SW480 (cell line): ENCODE measurements at regions not wholly inside any gene's neighbourhood (a gene's known extent, or its start where the extent isn't known, plus 50 kb on each side); places are given as distances from the start of the nearest gene placed in this dataset.
"Not testable (repeated sequence)": the region's sequence is repeated elsewhere in the genome, so short reads cannot be mapped to it uniquely, and the experiment has no call there.

ENCODE experiments used
- DNase-seq: peaks from one replicate; pipeline ENCODE4 v3.0.0-alpha.2; 2016; ENCODE audit warnings: low spot score

DNA sequence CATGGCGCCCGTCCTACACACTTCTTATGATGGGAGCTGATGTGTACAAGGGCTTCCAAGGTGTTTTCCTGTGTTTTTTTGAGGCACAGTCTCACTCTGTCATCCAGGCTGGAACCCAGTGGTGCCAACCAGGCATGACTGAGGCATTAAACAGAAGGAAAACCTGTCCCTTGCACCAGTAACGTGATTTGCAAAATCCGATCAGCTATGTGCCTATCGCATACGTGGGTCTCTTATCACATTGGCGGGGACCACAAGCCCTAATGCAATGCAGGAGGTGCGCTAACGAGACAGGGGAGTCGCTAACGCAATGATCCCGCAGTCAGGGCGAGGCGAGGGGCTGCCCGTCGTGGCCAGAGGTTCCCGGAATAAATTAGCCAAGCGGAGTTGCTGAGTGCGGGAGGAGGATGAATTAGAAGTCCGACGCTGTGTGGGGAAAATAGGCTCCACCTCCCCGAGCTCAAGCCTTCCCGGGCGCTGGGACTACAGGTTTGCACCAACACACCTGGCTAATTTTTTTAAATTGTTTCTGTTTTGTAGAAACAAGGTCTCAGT, 162.7 kb downstream of the SHOX start:
- no peak for DNase-seq

DNA sequence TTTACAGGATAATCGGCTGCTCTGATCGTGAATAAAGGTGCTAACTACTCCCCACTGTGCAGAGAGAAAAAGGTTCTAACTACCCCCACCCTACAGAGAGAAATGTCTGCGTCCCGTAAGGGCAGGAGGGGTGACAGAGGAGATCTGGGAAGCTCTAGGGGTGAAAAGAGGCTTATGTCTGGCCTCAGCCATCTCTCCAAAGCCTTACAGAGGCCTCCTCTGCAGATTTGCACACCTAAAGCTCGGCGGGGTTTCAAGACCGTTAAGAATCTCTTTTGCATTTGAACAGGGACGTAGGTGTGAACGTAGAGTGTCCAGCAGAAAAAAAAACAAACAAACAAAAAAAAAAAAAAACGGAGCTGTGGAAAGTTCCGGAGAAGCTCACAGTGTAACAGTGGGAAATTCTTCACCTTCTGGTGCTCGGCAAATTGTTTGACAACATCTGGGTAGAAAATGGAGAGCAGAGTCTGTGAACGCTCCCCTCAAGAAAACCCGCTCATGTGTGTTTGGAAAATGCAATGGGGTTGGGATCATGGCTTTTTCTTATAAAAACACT, 161.0 kb downstream of the SHOX start:
- no peak for DNase-seq

DNA sequence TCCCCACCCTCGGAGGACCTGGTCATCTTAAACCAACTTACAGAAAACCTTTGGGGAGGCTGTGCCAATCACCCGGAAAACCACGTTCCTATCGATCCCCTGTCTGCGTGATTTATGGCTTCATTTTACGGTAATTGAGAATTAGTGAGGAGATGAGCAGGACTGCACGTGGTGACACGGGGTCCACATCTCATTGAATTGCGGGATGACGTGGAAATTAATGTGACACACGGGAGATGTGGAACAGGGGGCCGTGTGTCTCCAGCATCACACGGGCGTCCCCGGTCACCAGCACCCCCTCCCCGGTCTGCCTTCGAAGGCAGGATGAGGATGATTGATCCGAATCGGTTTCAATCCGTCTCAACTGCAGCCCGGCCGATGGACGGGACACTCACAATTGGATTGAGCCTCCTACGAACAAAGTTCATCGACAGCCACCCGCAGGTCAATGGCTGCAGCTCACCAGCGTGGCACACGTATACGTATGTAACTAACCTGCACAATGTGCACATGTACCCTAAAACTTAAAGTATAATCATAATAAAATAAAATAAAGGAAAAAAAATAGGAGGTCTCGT, 160.3 kb downstream of the SHOX start:
- no peak for DNase-seq

DNA sequence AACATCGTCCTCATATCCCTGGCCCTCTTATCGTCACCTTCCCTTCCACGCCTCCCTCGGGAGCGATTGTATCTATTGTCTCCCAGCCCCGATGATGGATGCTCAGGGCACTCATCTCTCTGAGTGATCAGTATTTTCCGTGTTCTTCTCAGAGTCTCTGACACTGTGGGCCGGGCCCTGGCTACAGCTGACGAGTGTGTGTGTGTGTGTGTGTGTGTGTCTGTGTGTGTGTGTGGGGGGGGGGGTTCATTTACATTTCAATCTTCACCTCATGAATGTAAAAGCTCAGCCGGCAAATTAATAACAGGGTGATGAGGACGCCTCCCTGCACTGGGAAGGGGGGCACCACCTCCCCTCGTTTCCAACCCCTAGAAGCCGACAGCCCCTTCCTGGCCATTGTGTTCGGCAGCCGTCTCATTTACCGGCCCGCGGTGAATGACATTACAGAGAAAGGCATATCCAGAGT, 159.5 kb downstream of the SHOX start:
- DNase-seq, result no peak

DNA sequence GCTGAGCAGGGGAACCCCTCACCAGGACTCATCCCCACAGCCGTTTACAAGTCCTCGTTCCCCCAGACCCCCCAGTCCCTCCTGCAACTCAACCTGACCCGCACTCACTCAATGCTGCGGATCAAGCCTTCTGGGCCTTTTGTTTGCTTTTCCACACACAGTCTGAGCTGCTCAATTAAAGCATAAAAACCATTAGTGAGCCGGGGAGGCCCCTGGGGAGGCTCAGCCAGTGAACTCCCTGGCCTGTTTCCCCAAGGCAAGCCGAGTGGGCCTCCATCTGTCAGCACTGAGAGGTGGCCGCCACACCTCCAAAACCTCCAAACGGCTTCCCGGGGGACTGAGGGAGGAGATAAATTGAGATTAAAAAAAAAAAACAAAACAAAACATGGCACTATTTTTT, 158.5 kb downstream of the SHOX start:
- no peak for DNase-seq

DNA sequence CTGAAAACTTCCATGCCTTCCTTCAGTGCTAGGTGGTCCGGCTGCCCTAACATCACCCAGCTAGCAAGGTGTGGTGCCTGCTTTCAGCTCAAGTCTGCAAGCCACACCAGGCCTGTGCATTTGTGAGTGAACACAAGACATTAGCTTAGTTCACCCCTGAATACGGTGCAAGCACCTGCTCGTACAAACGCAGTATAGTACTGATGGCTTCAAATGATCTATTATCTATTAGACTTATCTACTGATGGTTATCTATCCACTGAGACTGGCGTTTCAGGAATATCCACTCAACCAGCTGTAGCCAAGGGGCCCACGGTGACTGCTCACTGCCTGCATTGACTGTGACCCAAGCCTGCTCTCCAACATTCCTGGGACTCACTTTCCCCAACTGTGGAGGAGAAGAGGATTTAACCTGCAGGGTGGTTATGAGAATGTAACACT, 155.9 kb downstream of the SHOX start:
- no peak for DNase-seq

DNA sequence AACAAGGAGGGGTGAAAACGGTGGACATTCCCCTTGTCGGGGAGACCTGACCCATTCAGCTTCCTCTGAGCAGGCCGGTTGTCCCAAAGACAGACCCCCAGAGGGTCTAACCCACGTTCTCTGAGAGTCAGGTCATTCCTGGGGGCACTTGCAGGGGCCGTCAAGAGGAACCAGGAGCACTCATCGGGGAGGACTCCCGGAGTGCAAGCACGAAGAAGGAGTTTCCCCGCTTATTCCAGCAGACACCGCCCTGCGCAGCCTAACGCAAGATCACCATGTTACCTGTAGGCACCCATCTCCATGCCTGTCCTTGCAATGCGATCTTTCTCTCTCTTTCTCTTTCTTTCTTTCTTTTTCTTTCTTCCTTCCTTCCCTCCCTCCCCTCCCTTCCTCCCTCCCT, 154.2 kb downstream of the SHOX start:
- DNase-seq, result no peak

DNA sequence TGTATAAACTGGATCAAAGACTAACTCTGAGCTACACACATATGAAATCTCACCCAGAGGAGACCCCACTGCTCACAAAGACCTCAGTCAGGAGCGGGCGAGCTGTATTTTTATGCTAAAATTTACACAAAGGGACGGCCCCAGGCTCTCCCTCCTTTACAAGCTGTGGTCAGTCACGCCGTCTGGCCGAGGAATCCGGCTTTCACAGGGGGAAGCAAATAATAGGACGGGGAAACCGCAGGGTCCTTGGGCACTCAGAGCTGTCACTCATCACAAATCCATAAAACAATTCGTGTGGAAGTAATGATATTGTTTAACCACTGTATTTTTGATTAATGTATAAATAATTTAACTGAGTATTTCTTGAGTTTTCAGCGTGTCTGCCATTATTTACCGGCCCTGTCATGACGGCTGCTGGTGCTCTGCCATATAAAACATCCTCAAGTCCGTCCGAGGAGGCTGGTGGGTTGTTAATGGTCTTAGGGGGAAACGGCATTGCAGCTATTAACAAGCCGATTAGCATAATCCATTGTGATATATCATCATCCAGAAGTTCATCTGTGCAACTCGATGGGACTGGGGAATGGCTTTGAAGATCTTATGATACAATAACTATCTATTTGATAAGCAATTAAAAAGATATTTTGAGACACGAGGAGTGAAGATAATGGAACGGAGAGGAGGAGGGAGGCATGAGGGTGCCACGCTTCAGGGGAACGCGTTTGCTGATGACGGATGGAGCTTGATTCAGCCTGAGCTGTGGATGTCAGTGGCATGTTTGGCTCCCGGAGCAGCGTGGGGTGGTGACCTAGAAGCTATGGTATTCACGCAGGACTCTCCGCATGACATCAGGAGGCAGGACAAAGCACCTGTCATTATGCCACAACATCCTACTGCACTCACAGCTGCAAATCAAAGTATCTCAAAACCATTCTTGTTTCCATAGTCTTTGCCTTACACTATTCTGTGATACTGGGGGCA, 150.9 kb downstream of the SHOX start:
- no peak for DNase-seq

DNA sequence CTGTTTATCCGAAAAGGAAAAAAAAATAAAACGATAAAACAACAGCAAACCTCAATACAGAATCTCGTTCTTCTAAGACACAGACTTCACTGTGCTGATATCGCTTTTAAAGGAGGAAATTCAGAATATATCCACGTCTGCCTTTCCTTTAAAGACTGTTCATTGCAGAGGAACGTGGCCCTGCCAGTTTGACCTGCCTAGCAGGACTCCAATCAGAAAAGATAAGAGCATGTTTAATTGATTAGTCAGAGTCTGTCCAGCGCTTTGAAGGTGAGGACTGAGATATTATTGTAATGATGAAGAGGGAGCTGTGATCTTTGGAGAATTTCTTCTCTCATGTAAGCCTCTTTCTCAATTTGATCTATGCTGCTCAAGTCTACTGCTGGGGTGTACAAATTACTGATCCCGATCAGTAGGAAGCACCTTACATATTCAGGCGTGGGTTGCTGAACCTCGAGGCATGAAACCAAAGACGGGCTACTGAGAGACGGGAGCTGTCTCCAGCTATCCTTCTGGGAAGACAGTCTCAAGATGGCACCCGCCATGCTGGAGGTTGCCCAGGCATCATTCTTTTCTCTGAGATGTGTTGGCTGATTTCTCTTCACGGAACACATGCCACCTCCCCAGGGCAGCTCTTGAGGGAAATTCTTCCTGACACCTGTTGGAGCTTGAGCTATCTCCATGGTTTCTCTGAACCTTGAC, 146.1 kb downstream of the SHOX start:
- peak; percentile 9 for DNase-seq

DNA sequence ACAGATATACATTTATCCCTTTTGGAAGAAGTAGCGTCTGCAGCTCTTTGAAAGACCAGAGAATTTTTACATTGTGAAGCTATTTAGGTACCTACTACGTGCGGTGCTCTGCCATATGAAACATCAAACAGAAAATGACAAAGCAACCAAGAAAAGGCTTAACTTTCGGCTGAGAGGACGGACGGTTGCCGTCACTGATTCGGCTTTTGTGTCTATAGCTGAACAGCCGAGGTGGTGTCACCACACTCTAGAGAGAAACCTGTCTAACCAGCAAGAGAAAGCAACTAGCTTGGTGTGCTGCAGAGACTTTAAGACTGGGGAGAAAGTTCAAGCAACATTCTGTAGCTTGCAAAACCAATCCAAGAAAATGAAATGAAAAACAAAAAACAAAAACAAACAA, 145.5 kb downstream of the SHOX start:
- no peak for DNase-seq

DNA sequence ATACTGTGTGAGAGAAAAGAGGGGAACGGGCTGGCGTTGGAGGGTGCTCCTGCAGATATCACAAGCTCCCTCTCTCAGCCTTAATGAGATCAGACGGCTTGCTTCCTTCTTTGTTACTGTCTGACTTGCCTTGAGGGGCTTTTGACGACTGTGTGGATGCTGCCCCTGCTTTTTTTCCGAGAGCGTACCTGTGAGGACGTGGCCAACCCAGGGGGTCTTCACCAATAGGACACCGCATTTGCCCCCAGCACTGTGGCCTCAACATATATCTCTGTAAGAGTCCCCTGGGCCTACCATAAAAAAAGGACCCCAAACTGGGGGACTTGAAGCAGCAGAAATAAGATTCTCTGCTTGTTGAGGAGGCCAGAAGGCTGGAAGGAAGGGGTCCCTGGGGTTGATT, 143.9 kb downstream of the SHOX start:
- no peak for DNase-seq

DNA sequence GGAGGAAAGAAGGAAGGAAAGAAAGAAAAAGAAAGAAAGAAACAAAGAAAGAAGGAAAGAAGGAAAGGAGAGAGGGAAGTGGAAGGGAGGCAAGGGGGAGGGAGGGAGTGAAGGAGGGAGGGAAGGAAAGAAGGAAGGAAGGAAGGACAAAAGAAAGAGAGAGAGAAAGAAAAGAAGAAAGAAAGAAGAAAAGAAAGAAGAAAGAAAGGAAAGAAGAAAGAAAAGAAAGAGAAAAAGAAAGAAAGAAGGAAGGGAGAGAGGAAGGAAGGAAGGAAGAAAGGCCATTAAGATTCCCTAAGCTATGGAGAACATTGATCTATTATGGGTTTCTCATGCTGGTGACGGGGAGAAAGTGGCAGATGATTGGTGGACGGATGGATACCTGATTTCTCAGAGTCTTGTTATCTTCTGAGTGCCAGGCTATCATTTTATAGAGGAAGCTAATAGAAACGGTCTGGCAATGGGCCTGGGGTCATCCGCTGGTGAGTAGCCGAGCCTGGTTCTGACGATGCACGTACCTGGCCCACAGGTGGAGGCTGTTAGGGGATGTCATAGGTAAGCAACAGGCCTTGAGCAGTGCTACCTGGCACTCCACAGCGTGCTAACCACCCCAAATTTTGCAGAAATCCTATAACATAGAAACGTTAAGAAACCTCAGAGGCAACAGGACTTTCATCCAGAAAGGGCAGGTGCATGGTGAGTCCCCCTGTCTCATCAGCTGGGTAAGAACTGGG, 142.9 kb downstream of the SHOX start:
- no peak for DNase-seq

DNA sequence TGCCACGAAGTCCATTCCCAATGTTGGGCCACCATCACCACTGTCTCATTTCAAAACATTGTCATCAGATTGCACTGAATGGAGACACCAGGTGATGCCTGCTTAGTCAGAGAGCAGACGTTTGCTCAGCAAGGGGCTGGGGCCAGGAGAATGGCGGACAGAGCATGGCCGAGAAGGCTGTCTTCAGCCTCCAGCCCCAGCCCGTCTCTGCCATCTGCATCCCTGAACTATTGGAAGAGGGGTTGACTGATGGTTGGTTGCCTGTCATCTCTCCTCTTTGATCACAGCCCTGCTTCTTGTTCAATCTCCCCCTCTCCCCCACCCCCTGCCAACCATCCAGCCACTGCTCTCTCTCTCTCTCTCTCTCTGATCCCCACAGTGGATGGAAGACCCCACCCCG, 140.9 kb downstream of the SHOX start:
- DNase-seq, result no peak

DNA sequence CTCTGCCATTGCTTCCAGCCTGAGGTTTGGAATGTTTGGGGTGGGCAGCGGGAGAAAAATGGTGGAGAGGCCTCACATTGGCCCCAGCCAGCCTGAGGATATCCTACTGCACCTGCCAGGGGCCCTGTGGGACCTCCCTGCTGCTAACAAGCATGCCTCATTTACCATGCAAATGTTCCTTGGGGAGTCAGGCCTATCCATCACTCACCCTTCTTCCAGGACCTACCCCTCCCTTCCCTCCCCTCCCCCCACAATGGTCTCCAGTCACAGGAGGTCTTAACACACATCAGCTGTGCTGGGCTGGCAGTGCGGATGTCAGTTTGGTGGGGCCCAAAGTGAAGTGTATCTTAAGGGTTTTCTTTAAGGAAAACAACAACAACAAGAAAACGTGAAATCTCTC, 139.2 kb downstream of the SHOX start:
- DNase-seq, result no peak

DNA sequence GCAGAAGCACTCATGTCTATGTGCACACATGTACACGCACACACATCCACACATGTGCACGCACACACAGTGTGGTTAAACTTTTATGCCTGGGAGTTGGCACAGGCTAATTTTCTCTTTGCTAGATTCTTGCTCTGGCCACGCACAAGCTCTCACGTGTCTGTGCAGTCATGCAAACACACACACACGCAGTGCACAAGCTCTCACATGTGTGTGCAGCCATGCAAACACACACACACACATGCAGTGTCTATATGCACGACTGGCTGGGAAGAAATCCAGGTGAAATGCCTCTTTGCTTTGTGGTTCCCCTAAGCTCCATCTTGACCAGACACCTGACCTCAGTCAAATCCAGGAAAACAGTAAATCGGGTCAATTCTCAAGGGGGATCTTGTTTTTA, 138.0 kb downstream of the SHOX start:
- DNase-seq, result no peak

DNA sequence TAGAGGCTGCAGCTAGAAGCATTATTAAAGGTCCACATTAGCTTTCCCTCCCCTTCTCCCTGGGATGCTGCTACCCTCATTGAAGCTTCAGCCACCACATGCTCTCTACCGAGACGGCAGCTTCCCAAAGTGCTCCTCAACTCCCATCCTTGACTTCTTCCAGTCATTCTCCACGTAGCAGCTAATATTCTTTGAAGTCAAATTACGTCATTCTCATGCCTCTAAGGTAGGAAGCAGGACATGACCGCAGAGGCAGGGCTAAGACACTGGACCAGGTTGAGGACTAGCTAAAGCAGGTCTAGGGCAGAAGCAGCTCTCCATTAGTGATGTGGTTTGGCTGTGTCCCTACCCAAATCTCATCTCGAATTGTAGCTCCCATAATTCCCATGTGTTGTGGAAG, 128.3 kb downstream of the SHOX start:
- DNase-seq, result no peak

DNA sequence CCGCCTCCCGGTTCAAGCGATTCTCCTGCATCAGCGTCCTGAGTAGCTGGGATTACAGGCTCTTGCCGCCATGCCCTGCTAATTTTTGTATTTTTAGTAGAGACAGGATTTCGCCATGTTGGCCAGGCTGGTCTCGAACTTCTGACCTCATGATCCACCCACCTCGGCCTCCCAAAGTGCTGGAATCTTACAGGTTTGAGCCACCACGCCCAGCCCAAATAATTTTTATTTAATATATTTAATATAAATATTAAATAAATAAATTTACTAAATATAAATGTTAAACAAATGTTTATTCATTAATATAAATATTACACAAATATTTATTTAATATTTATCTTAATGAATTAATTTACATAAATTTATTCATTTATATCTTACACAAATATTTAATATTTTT, 120.2 kb downstream of the SHOX start:
- DNase-seq, result no peak

DNA sequence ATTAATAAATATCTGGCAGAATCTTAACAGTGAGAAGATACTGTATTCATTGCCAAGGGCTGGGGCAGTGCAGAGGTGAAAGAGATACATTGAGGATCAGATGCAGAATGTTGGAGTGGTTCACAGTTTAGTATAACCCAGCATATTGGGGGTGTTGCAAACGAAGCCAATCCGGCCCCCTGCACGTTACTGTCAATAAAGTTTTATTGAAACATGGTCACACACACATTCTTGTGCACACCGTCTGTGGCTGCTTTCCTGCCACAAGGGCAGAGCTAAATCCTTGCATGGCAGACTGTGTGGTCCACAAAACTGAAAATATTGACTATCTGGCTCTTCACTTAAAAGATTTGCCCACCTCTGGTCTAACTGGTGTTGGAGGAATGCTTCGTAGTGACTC, 119.7 kb downstream of the SHOX start:
- DNase-seq, result no peak

DNA sequence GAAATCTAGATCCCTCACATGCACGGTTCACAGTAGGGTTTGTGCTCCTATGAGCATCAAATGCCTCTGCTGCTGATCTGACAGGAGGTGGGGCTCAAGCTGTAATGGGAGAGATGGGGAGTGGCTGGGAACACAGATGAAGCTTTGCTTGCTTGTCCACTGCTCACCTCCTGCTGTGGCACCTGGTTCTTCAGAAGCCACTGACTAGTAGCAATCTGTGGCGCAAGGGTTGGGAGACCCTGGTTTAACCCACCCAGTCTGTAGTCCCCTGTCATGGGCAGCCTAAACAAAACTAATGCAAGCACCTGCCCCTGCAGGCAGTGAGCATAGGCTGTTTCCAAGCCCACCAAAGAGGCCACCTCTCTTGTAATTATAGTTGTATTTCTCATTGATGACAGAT, 116.6 kb downstream of the SHOX start:
- no peak for DNase-seq

DNA sequence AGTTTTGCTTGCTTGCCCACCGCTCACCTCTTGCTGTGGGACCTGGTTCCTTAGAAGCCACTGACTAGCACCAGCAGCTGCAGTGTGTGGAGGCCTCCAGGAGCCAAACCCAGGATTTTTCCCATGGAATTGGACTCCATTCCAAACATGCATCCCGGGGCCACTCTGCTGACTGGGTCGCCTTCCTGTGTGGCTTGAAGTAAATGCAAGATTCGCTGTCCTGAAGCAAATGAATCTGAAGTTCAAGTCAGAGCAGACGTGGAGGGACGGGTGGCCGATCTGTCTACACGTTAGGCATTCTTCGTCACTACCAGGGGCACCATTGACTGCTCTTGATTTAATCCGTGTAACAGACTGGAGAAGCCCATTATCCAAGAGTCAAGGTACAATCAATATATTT, 109.0 kb downstream of the SHOX start:
- DNase-seq, result no peak

DNA sequence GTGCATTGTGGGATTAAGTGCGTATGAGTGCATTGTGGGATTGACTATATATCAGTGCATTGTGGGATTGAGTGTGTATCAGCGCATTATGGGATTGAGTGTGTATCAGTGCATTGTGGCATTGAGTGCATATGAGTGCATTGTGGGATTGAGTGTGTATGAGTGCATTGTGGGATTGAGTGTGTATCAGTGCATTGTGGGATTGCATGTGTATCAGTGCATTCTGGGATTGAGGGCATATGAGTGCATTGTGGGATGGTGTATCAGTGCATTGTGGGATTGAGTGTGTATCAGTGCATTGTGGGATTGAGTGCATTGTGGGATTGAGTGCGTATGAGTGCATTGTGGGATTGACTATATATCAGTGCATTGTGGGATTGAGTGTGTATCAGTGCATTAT, 106.4 kb downstream of the SHOX start:
- DNase-seq, result not testable (repeated sequence)

DNA sequence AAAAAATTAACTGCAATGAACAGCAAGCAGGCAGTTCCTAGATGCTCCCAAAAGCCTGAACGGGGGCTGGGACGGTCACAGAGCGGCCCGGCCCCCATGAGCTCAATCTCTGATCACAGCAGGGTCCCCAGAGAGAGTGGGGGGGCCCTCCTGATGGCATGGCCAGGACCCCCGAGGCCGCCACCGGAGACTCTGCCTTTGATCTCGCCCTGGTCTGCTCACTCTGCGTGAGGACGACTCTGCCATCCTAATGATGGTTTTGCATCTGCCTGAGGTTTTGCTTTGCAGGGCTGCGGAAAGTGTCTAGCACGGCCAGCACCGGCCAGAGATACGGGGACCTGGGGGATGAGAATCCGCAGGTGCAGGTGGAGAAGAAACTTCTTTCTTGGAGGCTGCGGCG, 103.8 kb downstream of the SHOX start:
- no peak for DNase-seq
